DMS 273 treated with DMSO at 0.1 percent for 48 hours (cell line): ENCODE measurements at regions not wholly inside any gene's neighbourhood (a gene's known extent, or its start where the extent isn't known, plus 50 kb on each side); places are given as distances from the start of the nearest gene placed in this dataset.

ENCODE experiments used
- DNase-seq: peaks from one replicate; lab custom pipeline; 2025; lab: John Stamatoyannopoulos, UW

GRCh38 chr18:27752944-27753343, 424.0 kb downstream of the CDH2 start:
- DNase-seq, result no peak

DNA sequence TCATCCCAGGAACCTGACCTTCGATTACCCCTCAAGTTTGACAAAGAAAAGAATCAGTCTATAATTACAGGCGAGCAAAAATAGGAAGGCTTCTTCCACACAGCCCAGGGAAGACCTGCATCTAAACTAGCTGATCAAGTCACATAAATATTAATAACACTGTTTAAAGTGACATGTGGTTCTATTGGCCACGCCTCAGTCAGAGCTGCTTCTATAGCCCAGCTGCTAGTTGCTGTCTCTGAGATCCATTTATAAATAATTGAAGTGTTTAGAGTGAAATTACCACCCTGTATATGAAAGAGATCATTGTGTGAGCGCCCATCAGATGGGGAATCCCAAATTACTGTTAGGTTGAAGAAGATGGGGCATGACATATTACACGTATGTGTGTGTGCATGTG, 426.0 kb downstream of the CDH2 start:
- no peak for DNase-seq

DNA sequence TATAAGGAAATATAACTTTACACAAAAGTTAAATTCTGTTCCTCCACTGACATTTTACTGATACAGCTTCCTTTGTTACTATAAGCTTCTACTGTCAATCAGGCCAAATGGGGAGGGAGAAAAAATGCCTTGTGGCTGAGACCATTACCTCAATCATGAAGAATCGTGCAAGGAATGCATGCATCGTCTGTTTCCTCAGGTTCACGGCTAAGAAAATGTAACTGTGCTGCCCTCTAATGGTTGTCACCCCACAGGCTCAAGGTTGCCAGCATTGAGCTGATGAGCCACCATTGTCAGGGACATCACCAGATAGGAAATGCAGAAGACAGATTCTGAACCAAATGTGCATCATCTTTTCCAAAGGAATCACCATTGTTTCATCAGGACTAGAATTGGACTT, 426.9 kb downstream of the CDH2 start:
- no peak for DNase-seq

DNA sequence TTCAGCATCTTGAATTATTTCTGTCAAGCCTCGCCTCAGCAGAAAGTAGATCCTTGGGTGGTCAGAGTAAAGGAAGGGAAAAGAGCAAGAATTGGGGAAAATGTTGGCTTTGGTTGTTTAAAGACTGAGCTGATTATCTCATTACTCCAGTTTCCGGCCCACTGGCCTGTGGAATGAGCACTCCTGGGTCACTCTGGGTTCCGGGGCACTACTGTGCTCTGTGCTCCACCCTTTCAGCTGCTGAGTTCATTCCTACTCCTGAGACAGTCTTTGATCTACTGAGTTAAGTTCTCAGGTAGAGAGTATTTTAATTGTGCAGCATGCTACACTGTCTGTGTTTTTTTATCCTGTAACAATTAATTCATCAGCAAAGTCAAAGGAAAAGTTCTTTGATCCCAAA, 427.7 kb downstream of the CDH2 start:
- no peak for DNase-seq

DNA sequence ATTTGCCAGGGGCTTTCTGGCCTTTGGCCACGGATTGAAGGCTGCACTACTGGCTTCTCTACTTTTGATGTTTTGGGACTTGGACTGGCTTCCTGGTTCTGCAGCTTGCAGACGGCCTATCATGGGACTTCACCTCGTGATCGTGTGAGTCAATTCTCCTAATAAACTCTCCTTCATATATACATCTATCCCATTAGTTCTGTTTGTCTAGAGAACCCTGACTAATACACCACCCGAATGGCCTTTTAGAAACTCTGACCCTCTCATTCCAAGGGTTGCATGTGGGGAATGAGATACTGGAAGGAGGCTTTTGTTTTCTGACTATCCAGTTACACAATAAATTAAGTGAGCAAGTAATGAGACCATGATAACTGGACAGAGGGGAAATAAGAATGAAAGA, 430.7 kb downstream of the CDH2 start:
- no peak for DNase-seq

DNA sequence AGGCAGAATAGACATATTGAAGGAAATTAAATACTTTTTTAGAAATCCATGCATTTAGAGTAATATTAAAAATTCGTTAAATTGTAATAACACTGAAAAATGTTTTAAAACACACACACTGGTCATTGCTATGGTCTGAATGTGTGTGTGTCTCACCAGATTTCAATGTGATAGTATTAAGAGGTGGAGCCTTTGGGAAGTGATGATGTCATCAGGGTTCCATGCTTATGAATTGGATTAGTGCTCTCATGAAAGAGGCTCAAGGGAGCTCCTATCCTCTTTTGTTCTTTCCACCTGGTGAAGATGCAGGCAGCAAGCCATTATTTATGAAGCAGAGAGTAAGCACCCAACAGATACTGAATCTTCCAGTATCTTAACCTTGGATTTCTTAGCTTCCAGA, 441.8 kb downstream of the CDH2 start:
- DNase-seq, result no peak

GRCh38 chr18:27731211-27731610, 445.7 kb downstream of the CDH2 start:
- no peak for DNase-seq

DNA sequence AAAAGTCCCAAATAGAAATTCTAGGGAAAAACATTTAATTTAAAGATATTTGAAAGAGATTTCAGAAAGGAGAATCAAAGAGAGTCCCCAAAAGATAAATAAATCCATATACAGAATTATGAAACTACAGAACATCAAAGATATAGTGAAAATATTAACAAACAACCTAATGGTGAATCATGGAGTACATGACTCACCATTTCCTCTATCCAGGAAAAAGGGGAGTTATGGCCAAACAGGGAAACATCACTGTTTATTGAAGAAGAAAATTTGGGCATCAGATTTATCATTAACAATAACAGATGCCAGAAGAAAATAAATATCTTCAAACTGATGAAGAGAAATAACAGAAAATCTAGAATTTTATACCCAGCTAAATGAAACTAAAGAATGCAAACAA, 448.3 kb downstream of the CDH2 start:
- no peak for DNase-seq

GRCh38 chr18:27724362-27724761, 452.6 kb downstream of the CDH2 start:
- DNase-seq, result no peak

DNA sequence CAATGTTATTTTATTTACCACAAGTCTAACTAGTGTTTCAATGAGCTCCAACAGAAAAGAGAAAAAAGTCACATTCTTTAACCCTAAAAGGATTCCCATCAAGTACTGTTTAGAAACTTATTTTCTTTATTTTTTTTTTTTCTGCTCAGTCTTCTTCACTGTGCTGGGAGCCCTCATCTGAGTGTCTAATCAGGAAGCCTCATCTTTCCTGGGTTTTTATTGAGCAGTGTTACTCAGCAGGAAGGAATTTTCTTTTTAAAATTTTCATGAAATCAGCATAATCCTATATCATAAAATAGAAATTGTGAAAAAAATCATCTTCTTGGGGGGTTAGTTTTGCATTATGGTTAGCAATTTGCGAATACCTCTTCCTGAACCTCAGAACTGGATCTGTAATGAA, 453.8 kb downstream of the CDH2 start:
- no peak for DNase-seq

DNA sequence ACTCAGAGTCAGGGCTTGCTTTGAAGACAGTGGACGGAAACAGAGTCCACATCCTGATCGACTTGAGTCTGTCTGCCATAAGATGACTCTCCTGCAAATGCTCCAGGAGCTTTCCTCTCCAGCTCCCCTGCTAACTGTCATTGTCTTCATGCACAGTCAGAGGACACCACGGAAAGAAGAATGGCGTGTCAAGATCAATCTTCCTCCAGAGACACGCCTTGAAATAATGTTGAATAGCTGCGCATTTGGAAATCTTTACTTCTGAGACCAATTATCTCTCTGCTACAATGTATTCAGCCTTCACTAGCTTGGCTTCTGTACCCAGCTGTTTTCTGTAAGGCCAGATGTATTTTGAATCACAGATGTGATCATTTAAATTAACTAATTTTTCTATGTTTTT, 457.2 kb downstream of the CDH2 start:
- DNase-seq, result no peak

- DNase-seq, result no peak
Observed at GRCh38 chr18:27717816-27718215, 459.1 kb downstream of the CDH2 start.

DNA sequence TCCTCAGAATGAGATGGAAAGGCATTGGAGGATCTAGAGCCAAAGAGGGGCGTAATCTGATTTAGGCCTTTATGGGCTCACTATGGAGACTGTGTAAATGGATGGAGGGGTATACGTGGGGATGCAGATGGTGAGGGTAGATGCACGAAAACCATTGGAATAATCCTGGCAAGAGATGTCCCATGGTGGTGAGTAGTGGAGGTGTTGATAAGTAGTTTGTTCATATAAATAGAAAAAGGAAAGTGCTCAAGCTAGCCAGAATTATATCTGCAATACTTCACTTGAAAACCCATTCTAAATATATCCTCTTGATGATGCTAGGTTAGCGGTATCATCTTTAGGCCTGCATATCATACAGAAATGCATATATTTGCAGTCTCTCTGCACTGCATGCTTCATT, 459.7 kb downstream of the CDH2 start:
- DNase-seq, result no peak

DNA sequence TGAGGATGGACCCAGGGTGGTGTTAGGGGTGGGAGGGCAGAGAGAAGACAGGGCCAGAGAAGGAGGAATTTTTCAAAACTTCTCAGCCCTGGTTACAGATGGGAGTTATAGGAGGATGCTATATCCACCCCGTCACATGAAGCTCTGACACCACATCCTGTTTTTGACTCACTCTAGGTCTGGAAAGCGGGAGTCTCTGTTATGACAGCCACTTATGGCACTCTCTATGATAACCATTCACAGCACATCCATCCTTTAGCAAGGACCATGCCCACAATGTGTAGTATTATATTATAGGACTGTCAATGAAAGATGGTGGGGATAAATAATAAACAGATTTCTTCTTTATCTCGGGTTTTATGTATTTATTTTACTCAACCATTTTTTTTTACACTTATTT, 461.2 kb downstream of the CDH2 start:
- DNase-seq, result no peak

DNA sequence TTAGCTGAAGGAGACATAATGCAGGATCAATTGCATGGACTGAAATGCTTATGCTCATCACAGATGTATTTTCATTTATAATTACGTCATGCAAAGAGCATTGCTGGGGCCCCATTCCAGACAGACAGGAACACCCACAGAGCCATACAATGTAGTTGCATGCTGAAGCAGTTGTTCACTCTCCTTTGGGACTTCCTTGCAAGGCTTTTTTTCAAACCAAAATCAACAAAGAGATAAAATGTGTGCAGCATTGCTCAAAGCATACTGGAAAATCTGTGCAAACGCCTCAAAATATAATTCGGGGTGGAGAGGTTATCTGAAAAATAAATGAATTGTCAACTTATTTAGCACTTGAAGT, 463.2 kb downstream of the CDH2 start:
- DNase-seq, result no peak

- no peak for DNase-seq
Observed at GRCh38 chr18:27713037-27713737, 463.7 kb downstream of the CDH2 start.

- no peak for DNase-seq
Observed at GRCh38 chr18:27712066-27712465, 464.9 kb downstream of the CDH2 start.

- DNase-seq, result no peak
Observed at GRCh38 chr18:27711382-27711781, 465.5 kb downstream of the CDH2 start.

- DNase-seq, result no peak
Observed at GRCh38 chr18:27709344-27709743, 467.6 kb downstream of the CDH2 start.

DNA sequence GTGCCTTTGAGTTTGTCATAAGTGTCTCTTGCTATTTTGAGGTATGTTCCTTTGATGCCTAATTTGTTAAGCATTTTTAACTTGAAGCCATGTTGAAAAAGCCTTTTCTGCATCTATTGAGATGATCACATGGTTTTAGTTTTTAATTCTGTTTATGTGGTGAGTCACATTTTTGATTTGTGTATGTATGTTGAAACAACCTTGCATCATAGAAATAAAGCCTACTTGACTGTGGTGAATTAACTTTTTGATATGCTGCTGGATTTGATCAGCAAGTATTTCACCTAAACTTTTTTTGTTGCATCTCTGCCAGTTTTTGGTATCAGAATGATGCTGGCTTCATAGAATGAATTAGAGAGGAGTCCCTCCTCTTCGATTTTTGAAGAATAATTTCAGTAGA, 469.7 kb downstream of the CDH2 start:
- DNase-seq, result no peak

DNA sequence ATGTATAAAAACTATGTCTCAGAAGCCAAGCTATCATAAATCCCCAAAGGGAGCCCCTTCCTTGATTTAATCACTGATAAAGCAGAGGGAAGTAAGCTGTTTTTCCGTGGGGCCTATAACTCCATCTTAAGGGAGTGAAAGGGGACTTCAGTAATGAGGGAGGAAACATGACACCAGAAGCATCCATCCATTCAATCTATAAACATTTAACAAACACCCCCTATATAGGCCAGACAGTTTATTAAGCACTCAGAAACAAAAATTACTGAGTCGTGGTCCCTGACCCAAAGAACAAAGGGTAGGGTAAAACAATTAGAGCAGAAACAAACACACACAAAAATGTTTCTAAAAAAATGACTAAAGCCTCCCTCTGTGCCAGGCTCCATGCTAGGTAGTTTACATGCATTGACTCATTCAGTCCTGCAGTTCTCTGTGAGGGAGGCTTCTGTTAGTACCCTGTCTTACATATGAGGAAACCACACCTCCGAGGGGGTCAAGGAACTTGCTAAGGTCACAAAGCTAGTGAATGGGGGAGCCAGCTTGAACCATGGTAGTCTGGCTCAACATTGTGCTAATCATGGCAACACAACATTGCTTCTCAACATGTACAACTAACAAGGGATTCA, 472.1 kb downstream of the CDH2 start:
- DNase-seq, result no peak

- no peak for DNase-seq
Observed at GRCh38 chr18:27699137-27699536, 477.8 kb downstream of the CDH2 start.

DNA sequence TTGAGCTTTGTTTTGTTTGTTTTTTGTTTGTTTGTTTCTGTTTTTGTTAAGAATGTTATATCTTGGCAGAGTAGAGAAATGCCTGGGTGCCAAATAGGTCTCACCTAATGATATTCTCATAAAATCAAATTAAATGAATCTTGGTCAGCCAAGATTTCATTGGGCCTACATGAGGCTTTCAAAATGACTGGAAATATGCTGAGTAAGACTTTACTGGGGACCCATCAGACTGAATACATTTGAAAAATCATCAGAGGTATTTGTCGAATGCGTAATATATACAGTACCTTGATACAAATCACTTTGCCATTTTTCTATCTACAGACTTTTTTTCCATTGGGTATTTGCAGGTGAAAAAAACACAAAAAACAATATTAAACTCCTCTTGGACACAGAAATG, 480.8 kb downstream of the CDH2 start:
- DNase-seq, result no peak

GRCh38 chr18:27695503-27695902, 481.4 kb downstream of the CDH2 start:
- DNase-seq, result no peak
